Heart left ventricle (tissue), 13 donors: ENCODE measurements at regions not wholly inside any gene's neighbourhood (a gene's known extent, or its start where the extent isn't known, plus 50 kb on each side); places are given as distances from the start of the nearest gene placed in this dataset.

Experiments
- CTCF ChIP-seq, 12 donors: fragments of 200-600 bp; sonication (generic) in 4 of 12; IDR thresholded peaks; one replicate each; pipeline versions ENCODE4 v1.5.0 to v1.8.0; 2018 to 2022; ENCODE audit warnings: antibody characterized with exemption in 12 of 12, mild to moderate bottlenecking in 5 of 12
- POLR2A ChIP-seq, 2 donors: fragments of 450-650 bp; IDR thresholded peaks; one replicate each; pipeline ENCODE4 v1.6.1; 2017; ENCODE audit warnings: antibody characterized with exemption in 2 of 2, mild to moderate bottlenecking in 2 of 2, moderate library complexity in 2 of 2
- donor health status: ischemic (EF 13 %, LVEDD 7.1; RV severe dilation, severe dysfunction).
- donor health status: DM: no; HTN: yes; CAD: no.
- donor health status: DM: no; HTN: no; CAD: no.
- donor health status: ischemic (EF 25% LVEDD 6.9; RV normal size, moderate dysfunction).
- donor health status: ischemic (EF 25% LVEDD 5.7; RV mildly dilated, moderate dysfunction).
- donor health status: ischemic (EF 35%, LVEDD 5.7; RV mildly dilated, moderate dysfunction).
- donor health status: nonischemic (EF 11% LVEDD 7.7; RV severe dilation, severe dysfunction).
- donor health status: DM: yes; HTN: yes; CAD: no.
- donor health status: PGD.
- donor health status: ischemic (EF 29% LVEDD 5.4; RV normal size, mild dysfunction).
- donor health status: nonischemic (EF 23%, LVEDD 6.1; RV moderate dilation, normal function).

- TF ChIP-seq CTCF (IDR thresholded peaks at IDR 0.05): no peak
- no peak for TF ChIP-seq POLR2A (IDR thresholded peaks at IDR 0.05)
Observed at GRCh38 chr18:75904416-75904815, 476.9 kb upstream of the SMIM21 start.
